Neural crest cell (in vitro differentiated cells): ENCODE measurements at regions not wholly inside any gene's neighbourhood (a gene's known extent, or its start where the extent isn't known, plus 50 kb on each side); places are given as distances from the start of the nearest gene placed in this dataset.

Source experiments
- DNase-seq: peaks from one replicate; pipeline ENCODE4 v3.0.0; 2021; ENCODE audit warnings: low read depth, mixed read lengths, low spot score
- H3K27ac Mint-ChIP-seq: one replicate; pipeline ENCODE4 v1.8.0; 2021; ENCODE audit warnings: mild to moderate bottlenecking, mixed read lengths; ENCODE audit not compliant: unreplicated experiment
- H3K27me3 Mint-ChIP-seq: 2 replicates; pipeline ENCODE4 v1.8.0; 2021; ENCODE audit warnings: low read depth, mild to moderate bottlenecking, mixed read lengths
- H3K36me3 Mint-ChIP-seq: 2 replicates; pipeline ENCODE4 v1.8.0; 2021; ENCODE audit warnings: low read depth, mild to moderate bottlenecking, mixed read lengths
- H3K4me1 Mint-ChIP-seq: 2 replicates; pipeline ENCODE4 v1.8.0; 2021; ENCODE audit warnings: mixed read lengths
- H3K4me3 Mint-ChIP-seq: one replicate; pipeline ENCODE4 v1.8.0; 2021; ENCODE audit warnings: mild to moderate bottlenecking, mixed read lengths
- H3K9me3 Mint-ChIP-seq: 2 replicates; pipeline ENCODE4 v1.8.0; 2021; ENCODE audit warnings: mixed read lengths
- TF ChIP-seq, protein P1 (sequence below): fragments of 200-600 bp; sonication (generic); conservative IDR thresholded peaks from 2 replicates; pipeline ENCODE4 v1.5.0; 2021; ENCODE audit warnings: antibody characterized with exemption, mild to moderate bottlenecking

DNA sequence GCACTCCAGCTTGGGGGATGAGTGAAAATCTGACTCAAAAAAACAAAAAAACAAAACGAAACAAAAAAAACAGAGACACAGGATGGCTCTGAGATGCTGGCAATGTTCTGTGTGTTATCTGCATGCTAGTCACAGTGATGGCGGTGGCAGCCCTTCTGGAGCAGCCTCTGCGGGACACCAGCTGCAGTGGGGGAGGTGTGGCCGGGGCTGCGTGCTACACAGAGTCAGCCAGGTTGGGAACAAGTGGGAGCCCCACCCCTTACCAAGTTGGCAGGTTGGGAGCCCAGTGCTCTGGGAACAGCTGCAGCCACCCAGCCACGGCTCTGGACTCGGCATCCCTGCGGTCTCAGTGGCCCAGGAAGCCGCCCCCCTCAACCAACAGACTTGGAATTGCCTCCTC lies 206.5 kb upstream of the ZFP42 start:
- Mint-ChIP-seq H3K9me3 (no peaks in the 10 kb centered on the region), H3K4me1 (no peaks in the 10 kb centered on the region), H3K27ac (no peak overlapping the region), H3K27me3 (no peaks in the 10 kb centered on the region), H3K36me3 (no peaks in the 10 kb centered on the region), H3K4me3 (no peak overlapping the region)
- DNase-seq, result no peak
- TF ChIP-seq, protein P1, sequence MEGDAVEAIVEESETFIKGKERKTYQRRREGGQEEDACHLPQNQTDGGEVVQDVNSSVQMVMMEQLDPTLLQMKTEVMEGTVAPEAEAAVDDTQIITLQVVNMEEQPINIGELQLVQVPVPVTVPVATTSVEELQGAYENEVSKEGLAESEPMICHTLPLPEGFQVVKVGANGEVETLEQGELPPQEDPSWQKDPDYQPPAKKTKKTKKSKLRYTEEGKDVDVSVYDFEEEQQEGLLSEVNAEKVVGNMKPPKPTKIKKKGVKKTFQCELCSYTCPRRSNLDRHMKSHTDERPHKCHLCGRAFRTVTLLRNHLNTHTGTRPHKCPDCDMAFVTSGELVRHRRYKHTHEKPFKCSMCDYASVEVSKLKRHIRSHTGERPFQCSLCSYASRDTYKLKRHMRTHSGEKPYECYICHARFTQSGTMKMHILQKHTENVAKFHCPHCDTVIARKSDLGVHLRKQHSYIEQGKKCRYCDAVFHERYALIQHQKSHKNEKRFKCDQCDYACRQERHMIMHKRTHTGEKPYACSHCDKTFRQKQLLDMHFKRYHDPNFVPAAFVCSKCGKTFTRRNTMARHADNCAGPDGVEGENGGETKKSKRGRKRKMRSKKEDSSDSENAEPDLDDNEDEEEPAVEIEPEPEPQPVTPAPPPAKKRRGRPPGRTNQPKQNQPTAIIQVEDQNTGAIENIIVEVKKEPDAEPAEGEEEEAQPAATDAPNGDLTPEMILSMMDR, result no peak

DNA sequence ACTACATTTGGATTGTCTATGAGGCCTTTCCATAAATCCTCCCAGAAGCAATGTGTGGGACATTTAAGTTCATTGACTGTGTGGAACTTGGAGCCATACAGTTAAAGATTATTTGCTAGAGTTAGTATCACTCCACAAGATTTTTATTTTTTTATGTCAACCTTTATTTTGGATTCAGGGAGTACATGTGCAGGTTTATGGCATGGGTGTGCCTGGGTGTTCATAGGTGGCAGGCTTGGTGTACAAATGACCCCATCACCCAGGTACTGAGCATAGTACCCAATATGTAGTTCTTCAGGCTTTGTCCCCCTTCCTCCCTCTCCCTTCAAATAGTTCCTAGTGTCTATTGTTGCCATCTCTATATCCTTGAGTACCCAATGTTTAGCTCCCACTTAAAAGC lies 199.8 kb upstream of the ZFP42 start:
- Mint-ChIP-seq H3K27me3 (no peaks in the 10 kb centered on the region), H3K4me1 (no peaks in the 10 kb centered on the region), H3K36me3 (no peaks in the 10 kb centered on the region), H3K27ac (no peak overlapping the region), H3K9me3 (peaks cover 5% of the 10 kb centered on the region), H3K4me3 (no peak overlapping the region)
- TF ChIP-seq, protein P1, result no peak
- no peak for DNase-seq

DNA sequence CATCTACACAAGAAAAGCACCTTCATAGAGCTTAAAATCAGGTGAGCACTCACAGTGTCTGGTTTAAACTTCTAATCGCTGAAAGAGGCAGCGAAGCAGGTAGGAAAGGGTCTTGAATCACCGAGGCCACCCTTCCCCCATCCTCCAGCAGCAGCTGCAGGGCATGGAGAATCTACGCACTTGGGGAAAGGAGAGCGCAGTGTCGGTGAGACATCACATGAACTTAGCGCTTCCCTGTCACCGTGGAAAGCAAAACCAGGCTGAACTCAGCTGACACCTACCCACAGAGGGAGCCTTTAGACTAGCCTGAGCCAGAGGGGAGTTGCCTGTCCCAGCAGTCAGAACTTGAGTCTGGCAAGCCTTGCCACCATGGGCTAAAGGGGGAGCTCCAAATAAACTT lies 197.2 kb upstream of the ZFP42 start:
- no peak for DNase-seq
- H3K4me3 Mint-ChIP-seq, result no peak overlapping the region
- H3K27me3 Mint-ChIP-seq, result no peaks in the 10 kb centered on the region
- H3K4me1 Mint-ChIP-seq, result no peaks in the 10 kb centered on the region
- no peaks in the 10 kb centered on the region for H3K36me3 Mint-ChIP-seq
- peaks cover 14% of the 10 kb centered on the region for H3K9me3 Mint-ChIP-seq
- TF ChIP-seq, protein P1, result no peak
- H3K27ac Mint-ChIP-seq, result no peak overlapping the region

DNA sequence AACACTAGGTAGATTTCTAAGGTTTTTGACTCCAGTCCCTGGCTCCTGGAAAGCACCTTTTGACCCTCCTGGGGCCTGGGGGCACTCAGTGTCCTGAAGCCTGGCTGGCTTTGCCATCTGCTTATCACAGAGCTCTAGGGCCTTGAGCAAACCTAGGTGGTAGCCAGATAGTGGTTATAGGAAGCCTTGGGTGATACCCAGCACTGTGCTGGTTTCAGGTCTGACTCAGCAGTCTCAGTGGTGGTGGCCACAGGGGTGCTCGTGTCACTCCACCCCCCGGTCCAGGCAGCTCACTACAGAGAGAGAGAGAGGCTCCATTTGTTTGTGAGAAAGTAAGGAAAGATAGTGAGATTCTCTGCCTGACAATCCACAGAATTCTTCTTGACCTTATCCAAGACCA lies 195.8 kb upstream of the ZFP42 start:
- no peaks in the 10 kb centered on the region for H3K36me3 Mint-ChIP-seq
- no peak overlapping the region for H3K27ac Mint-ChIP-seq
- DNase-seq, result no peak
- TF ChIP-seq, protein P1, result no peak
- no peaks in the 10 kb centered on the region for H3K27me3 Mint-ChIP-seq
- peaks cover 14% of the 10 kb centered on the region for H3K9me3 Mint-ChIP-seq
- no peaks in the 10 kb centered on the region for H3K4me1 Mint-ChIP-seq
- no peak overlapping the region for H3K4me3 Mint-ChIP-seq

DNA sequence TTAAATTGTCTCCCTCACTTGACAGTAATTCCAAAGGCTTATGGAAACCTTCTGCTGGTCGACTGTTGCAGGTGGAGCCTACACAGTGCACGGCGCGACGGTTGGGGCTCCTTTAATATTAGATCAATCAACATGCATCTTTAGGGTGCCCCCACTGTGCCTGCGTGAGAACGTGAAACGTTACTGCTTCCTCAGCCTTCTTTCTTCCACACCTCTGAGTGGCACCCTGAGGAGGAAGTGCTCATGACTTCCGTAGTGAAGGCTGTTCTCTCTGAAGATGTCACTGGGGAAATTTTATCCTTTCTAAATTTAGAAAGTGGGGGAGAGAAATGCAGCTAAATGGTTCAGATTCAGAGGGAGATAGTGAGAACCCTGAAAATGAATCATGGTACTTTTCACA lies 184.0 kb upstream of the ZFP42 start:
- no peak overlapping the region for H3K4me3 Mint-ChIP-seq
- TF ChIP-seq, protein P1, result no peak
- no peaks in the 10 kb centered on the region for H3K27me3 Mint-ChIP-seq
- DNase-seq, result no peak
- H3K36me3 Mint-ChIP-seq, result no peaks in the 10 kb centered on the region
- no peak overlapping the region for H3K27ac Mint-ChIP-seq
- no peaks in the 10 kb centered on the region for H3K9me3 Mint-ChIP-seq
- no peaks in the 10 kb centered on the region for H3K4me1 Mint-ChIP-seq
